Endothelial cell (in vitro differentiated cells): ENCODE measurements at regions not wholly inside any gene's neighbourhood (a gene's known extent, or its start where the extent isn't known, plus 50 kb on each side); places are given as distances from the start of the nearest gene placed in this dataset.

Source experiments
- DNase-seq: peaks from one replicate; pipeline ENCODE4 v3.0.0; 2021; ENCODE audit warnings: low spot score
- H3K27ac Mint-ChIP-seq: one replicate; pipeline ENCODE4 v1.8.0; 2021; ENCODE audit warnings: mixed read lengths, inconsistent platforms; ENCODE audit not compliant: unreplicated experiment
- H3K27me3 Mint-ChIP-seq: one replicate; pipeline ENCODE4 v1.8.0; 2021; ENCODE audit warnings: mild to moderate bottlenecking, moderate library complexity, mixed read lengths, inconsistent platforms; ENCODE audit not compliant: unreplicated experiment
- H3K36me3 Mint-ChIP-seq: one replicate; pipeline ENCODE4 v1.8.0; 2021; ENCODE audit warnings: mild to moderate bottlenecking, low read depth, mixed read lengths, inconsistent platforms; ENCODE audit not compliant: unreplicated experiment
- H3K4me1 Mint-ChIP-seq: one replicate; pipeline ENCODE4 v1.8.0; 2021; ENCODE audit warnings: mild to moderate bottlenecking, mixed read lengths, inconsistent platforms; ENCODE audit not compliant: unreplicated experiment
- H3K4me3 Mint-ChIP-seq: one replicate; pipeline ENCODE4 v1.8.0; 2021; ENCODE audit warnings: mild to moderate bottlenecking, mixed read lengths, inconsistent platforms; ENCODE audit not compliant: unreplicated experiment
- H3K9me3 Mint-ChIP-seq: one replicate; pipeline ENCODE4 v1.8.0; 2021; ENCODE audit warnings: mixed read lengths, inconsistent platforms; ENCODE audit not compliant: unreplicated experiment
- TF ChIP-seq, protein P1 (sequence below): fragments of 200-600 bp; sonication (generic); IDR thresholded peaks from one replicate; pipeline ENCODE4 v1.5.0; 2021; ENCODE audit warnings: antibody characterized with exemption; ENCODE audit not compliant: unreplicated experiment

DNA sequence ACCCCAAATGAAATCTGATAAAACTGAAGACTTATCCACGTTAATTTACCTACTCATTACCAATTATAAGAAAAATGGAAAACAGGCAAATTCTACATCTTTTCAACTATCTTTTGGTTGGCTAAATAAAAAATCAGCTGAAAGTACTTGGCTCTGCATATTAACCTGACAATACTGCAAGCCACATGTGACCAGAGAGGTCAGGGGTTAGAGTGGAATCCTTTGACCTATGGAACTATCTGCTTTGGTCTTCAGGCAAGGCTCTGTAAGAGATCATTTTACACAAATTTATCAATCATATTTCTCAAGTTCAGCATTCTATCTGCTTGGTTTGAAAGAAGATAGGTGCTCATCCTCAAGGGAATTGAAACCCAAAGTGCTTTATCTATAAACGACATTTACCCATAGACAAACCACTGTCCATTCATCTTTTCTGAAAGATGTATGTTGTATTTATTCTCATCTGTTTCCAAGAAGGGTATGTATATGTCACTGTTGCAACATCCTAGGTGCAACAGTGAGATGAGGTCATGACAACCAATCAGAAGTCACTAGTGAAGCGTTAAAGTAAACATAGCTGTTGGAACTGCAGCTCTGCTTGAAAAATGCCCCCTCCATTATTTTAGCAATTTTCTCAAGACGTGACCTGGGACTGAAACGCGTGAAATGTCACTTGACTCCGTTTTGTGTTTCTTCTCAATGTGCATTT, 144.9 kb upstream of the POU5F2 start:
- TF ChIP-seq, protein P1, sequence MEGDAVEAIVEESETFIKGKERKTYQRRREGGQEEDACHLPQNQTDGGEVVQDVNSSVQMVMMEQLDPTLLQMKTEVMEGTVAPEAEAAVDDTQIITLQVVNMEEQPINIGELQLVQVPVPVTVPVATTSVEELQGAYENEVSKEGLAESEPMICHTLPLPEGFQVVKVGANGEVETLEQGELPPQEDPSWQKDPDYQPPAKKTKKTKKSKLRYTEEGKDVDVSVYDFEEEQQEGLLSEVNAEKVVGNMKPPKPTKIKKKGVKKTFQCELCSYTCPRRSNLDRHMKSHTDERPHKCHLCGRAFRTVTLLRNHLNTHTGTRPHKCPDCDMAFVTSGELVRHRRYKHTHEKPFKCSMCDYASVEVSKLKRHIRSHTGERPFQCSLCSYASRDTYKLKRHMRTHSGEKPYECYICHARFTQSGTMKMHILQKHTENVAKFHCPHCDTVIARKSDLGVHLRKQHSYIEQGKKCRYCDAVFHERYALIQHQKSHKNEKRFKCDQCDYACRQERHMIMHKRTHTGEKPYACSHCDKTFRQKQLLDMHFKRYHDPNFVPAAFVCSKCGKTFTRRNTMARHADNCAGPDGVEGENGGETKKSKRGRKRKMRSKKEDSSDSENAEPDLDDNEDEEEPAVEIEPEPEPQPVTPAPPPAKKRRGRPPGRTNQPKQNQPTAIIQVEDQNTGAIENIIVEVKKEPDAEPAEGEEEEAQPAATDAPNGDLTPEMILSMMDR = no peak
- H3K9me3 Mint-ChIP-seq = no peaks in the 10 kb centered on the region
- DNase-seq = no peak
- H3K36me3 Mint-ChIP-seq = no peaks in the 10 kb centered on the region
- peaks cover 5% of the 10 kb centered on the region for H3K4me1 Mint-ChIP-seq
- no peak overlapping the region for H3K27ac Mint-ChIP-seq
- no peak overlapping the region for H3K4me3 Mint-ChIP-seq
- no peaks in the 10 kb centered on the region for H3K27me3 Mint-ChIP-seq

DNA sequence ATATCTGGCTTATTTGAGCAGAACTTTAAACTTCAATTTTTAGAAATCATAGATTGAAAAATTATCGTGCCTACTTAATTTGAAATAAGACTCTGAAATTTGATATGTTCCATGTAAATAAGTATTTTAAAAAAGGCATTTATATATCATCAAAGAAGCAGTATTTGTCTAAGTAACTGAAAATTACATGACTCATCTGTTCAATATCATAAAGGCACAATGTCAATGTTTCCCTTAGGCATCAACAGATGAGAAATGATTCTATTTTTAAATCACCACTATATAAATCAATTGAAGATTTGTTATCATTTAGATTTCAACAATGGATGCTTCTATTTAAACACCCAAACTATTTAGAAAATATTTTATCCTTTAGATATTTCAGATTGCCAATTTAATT, 142.9 kb upstream of the POU5F2 start:
- Mint-ChIP-seq H3K27me3 (no peaks in the 10 kb centered on the region), H3K4me3 (no peak overlapping the region), H3K27ac (no peak overlapping the region), H3K4me1 (peaks cover 8% of the 10 kb centered on the region), H3K36me3 (no peaks in the 10 kb centered on the region), H3K9me3 (no peaks in the 10 kb centered on the region)
- TF ChIP-seq, protein P1 = no peak
- no peak for DNase-seq

DNA sequence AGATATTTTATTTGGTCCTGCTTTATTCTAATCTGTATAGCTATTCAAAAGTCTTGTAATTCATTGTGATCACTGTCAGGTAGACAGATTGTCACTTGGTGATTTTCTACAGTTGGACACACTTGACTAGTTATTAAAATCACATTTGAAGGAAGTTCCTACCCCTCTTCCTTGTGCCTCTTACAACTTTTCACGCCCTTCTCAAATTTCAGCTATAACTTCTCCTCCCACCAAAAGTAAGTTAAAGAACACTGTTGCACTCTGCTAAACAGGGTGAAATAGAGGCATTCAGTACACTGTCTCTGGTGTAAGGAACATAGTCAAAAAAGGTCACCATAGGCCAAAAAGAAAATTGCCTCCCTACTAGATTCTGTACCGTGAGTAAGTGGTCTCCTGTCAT, 142.1 kb upstream of the POU5F2 start:
- DNase-seq = no peak
- Mint-ChIP-seq H3K4me3 (no peak overlapping the region), H3K4me1 (peaks cover 8% of the 10 kb centered on the region), H3K36me3 (no peaks in the 10 kb centered on the region), H3K27ac (no peak overlapping the region), H3K9me3 (no peaks in the 10 kb centered on the region), H3K27me3 (no peaks in the 10 kb centered on the region)
- TF ChIP-seq, protein P1 = no peak

DNA sequence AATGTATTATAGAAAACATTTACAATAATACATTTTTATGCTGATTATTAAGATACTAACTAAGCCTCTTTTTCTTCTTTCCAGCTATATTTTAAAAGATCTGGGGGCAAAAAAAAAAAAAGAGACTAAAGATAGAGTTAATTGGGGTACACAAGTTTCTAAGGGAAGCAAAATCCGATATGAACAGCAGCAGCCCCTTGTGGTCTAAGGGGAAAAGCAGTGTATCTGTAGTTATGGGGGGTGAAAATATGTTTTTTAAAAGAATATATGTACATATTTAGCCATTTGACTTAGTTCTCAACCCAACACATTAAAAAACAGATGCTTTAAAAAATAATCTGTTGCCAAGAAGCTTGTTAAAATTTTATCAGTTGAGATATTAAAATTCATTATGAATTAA, 134.3 kb upstream of the POU5F2 start:
- no peak overlapping the region for H3K27ac Mint-ChIP-seq
- no peak overlapping the region for H3K4me3 Mint-ChIP-seq
- TF ChIP-seq, protein P1 = no peak
- no peak for DNase-seq
- peaks cover 10% of the 10 kb centered on the region for H3K4me1 Mint-ChIP-seq
- no peaks in the 10 kb centered on the region for H3K36me3 Mint-ChIP-seq
- no peaks in the 10 kb centered on the region for H3K9me3 Mint-ChIP-seq
- peaks cover 1% of the 10 kb centered on the region for H3K27me3 Mint-ChIP-seq

DNA sequence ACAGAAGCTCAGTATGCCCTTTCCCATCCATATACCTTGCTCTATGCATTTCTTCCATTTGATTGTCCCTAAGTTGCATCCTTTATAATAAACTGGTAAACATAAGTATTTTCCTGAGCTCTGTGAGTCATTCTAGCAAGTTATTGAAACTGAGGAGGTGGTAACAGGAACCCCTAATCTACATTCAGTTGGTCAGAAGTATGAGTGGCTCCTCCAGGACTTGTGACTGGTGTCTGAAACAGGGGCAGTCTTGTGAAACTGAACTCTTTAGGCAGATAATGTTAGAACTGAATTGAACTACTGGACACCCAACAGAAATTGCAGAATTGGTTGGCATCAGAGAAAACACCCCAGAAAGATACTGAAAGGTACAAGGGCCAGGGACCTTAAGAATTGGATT, 133.1 kb upstream of the POU5F2 start:
- no peak for DNase-seq
- peaks cover 1% of the 10 kb centered on the region for H3K27me3 Mint-ChIP-seq
- H3K9me3 Mint-ChIP-seq = no peaks in the 10 kb centered on the region
- peaks cover 10% of the 10 kb centered on the region for H3K4me1 Mint-ChIP-seq
- no peaks in the 10 kb centered on the region for H3K36me3 Mint-ChIP-seq
- H3K4me3 Mint-ChIP-seq = no peak overlapping the region
- no peak overlapping the region for H3K27ac Mint-ChIP-seq
- TF ChIP-seq, protein P1 = no peak
